PFSK-1 (cell line): ENCODE measurements at regions not wholly inside any gene's neighbourhood (a gene's known extent, or its start where the extent isn't known, plus 50 kb on each side); places are given as distances from the start of the nearest gene placed in this dataset.

ENCODE experiments used
- POLR2AphosphoS5 ChIP-seq: IDR thresholded peaks from 2 replicates; pipeline ENCODE4 v1.6.1; 2012; ENCODE audit warnings: low read depth, mild to moderate bottlenecking, control low read depth, low read length, moderate library complexity
- TAF1 ChIP-seq: IDR thresholded peaks from 2 replicates; pipeline ENCODE4 v1.6.1; 2012; ENCODE audit warnings: low read length, control low read depth, borderline replicate concordance; ENCODE audit not compliant: insufficient read depth

DNA sequence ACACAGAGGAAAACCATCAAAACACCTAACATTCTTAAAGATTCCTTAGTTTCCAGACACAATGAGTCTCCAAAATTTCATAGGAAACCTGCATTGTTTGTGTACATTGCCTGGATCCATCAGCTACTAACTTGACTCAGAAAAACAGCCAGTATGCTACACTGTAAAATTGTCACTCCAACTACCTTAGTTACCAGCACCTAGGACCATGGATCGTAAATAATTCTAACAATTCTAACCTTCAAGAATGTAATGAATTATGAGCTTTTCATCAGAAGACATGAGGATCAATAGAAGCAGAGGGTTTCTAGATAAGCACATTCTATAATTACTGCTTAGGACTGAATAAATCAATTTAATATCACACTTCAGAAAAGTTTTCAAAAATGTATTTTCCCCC, 851.5 kb downstream of the SORCS1 start:
- TF ChIP-seq POLR2AphosphoS5 = no peak
- TF ChIP-seq TAF1 = no peak
